Spleen (tissue), 3 donors: ENCODE measurements at regions not wholly inside any gene's neighbourhood (a gene's known extent, or its start where the extent isn't known, plus 50 kb on each side); places are given as distances from the start of the nearest gene placed in this dataset.

ENCODE experiments used
- POLR2A ChIP-seq, 3 donors: fragments of 450-650 bp; IDR thresholded peaks; one replicate each; pipeline ENCODE4 v1.5.1; 2017; ENCODE audit warnings: antibody characterized with exemption in 3 of 3, mild to moderate bottlenecking in 1 of 3
- POLR2AphosphoS5 ChIP-seq, 3 donors: sonication (generic); formaldehyde crosslinking; IDR thresholded peaks; one replicate each; pipeline ENCODE4 v1.5.1; 2017; ENCODE audit warnings: antibody characterized with exemption in 3 of 3

DNA sequence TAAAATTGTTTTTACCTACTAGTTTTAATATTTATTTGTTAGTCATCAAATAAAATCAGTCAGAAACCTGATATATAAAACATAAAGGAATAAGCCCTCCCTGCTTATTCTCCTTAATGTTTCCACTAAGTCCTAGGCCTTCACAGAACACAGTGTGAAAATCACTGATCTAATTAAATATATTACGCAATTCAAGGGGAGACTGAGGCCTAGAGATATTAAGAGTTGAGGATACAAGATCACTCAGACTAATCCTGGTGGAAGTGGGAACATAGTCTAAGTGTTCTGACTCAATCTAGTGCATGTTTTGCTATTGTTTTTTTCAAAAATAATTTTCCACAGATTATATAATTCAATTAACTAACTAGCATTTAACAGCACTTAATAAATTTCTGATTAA, 401.1 kb downstream of the SLCO4C1 start:
- TF ChIP-seq POLR2AphosphoS5 (IDR thresholded peaks at IDR 0.05) (no peak), POLR2A (IDR thresholded peaks at IDR 0.05) (no peak)
